PC-3 (cell line): ENCODE measurements at regions not wholly inside any gene's neighbourhood (a gene's known extent, or its start where the extent isn't known, plus 50 kb on each side); places are given as distances from the start of the nearest gene placed in this dataset.

Experiments used
- CTCF ChIP-seq: fragments of 300-600 bp; sonication (generic); conservative IDR thresholded peaks from 2 replicates; pipeline ENCODE4 v1.5.1; 2017; ENCODE audit warnings: antibody characterized with exemption, low read depth, mild to moderate bottlenecking, low read length
- EZH2 ChIP-seq: fragments of 300-600 bp; sonication (generic); IDR thresholded peaks from one replicate; pipeline ENCODE4 v1.6.1; 2017; ENCODE audit warnings: antibody characterized with exemption, mild to moderate bottlenecking, low read length; ENCODE audit not compliant: unreplicated experiment
- EZH2phosphoT487 ChIP-seq: fragments of 300-600 bp; sonication (generic); IDR thresholded peaks from 2 replicates; pipeline ENCODE4 v1.6.1; 2018; ENCODE audit warnings: mild to moderate bottlenecking, antibody characterized with exemption, low read length, borderline replicate concordance

GRCh38 chr5:21644032-21644431, 1209.1 kb downstream of the CDH12 start:
- TF ChIP-seq EZH2 = no peak
- TF ChIP-seq CTCF = no peak
- TF ChIP-seq EZH2phosphoT487 = no peak
